ENCODE measurements at regions not wholly inside any gene's neighbourhood (a gene's known extent, or its start where the extent isn't known, plus 50 kb on each side); places are given as distances from the start of the nearest gene placed in this dataset.

DNA sequence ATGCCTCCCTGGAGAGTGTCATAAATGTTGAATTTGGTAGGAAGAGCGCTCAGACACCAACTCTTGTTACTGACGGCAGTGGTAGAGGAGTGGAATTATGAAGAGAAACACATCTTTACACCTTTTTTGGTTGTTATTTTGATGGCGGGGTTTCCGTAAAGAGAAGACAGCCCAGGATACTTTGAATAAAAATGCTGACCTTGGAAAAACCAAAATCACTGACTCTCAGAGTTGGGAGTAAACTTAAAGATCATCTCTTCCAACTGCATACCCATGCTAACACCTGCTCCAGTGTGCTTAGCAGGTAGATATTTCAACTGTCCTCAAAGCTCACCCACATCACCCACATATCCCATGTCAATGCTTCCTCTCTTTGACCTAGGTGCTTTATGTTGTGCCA lies 498.6 kb downstream of the LIG4 start:
- TF ChIP-seq, protein P1, sequence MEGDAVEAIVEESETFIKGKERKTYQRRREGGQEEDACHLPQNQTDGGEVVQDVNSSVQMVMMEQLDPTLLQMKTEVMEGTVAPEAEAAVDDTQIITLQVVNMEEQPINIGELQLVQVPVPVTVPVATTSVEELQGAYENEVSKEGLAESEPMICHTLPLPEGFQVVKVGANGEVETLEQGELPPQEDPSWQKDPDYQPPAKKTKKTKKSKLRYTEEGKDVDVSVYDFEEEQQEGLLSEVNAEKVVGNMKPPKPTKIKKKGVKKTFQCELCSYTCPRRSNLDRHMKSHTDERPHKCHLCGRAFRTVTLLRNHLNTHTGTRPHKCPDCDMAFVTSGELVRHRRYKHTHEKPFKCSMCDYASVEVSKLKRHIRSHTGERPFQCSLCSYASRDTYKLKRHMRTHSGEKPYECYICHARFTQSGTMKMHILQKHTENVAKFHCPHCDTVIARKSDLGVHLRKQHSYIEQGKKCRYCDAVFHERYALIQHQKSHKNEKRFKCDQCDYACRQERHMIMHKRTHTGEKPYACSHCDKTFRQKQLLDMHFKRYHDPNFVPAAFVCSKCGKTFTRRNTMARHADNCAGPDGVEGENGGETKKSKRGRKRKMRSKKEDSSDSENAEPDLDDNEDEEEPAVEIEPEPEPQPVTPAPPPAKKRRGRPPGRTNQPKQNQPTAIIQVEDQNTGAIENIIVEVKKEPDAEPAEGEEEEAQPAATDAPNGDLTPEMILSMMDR (conservative IDR thresholded peaks at IDR 0.05): no peak
- Mint-ChIP-seq H3K9me3 (no peaks in the 10 kb centered on the region), H3K27me3 (ENCODE audit: insufficient read depth) (no peaks in the 10 kb centered on the region), H3K4me3 (no peak overlapping the region), H3K36me3 (ENCODE audit: low read depth) (no peaks in the 10 kb centered on the region), H3K4me1 (peaks cover 51% of the 10 kb centered on the region), H3K27ac (no peak overlapping the region)
- no peak for DNase-seq
- Histone ChIP-seq H3K9ac (ENCODE audit: extremely low read depth, low read length, poor library complexity, severe bottlenecking) (no peak overlapping the region), H3K4me1 (ENCODE audit: control insufficient read depth, insufficient read depth, low read length) (peaks cover 21% of the 10 kb centered on the region), H3K4me3 (ENCODE audit: low read length) (peak overlapping the region; percentile 19), H3K27me3 (ENCODE audit: control insufficient read depth, insufficient read depth, low read length, poor library complexity, severe bottlenecking) (no peaks in the 10 kb centered on the region), H3K36me3 (ENCODE audit: control insufficient read depth, insufficient read depth, low read length) (no peaks in the 10 kb centered on the region), H3K27ac (ENCODE audit: low read depth, low read length) (no peak overlapping the region), H3K9me3 (ENCODE audit: control insufficient read depth, low read length) (no peaks in the 10 kb centered on the region)
- 82 to 96% methylated on average over 4 of the region's 4 CpGs for WGBS, 2 experiments (ENCODE audit: insufficient coverage in 1 of 2, insufficient read length in 1 of 2)

DNA sequence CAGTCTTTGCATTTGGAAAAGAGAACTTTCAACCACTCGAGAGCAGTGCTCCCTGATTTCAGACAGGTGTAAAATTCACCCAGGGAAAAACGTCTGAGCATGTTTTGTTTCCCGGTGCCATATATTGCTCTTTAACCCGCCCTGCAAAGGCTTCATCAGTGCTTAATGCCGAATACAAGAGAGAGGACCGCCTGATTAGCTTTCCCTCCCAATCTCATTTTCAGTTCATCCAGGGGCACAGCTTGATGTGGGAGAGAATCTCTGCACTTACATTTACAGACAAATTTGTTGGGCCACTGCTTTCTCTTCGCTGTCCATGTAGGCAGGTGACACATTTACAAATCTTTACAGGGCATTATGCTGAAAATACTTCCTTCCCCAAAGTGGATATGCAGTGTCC lies 499.1 kb downstream of the LIG4 start:
- peak; percentile 58 for DNase-seq
- Histone ChIP-seq H3K4me3 (ENCODE audit: low read length) (peak overlapping the region; percentile 19), H3K9me3 (ENCODE audit: control insufficient read depth, low read length) (no peaks in the 10 kb centered on the region), H3K27me3 (ENCODE audit: control insufficient read depth, insufficient read depth, low read length, poor library complexity, severe bottlenecking) (no peaks in the 10 kb centered on the region), H3K9ac (ENCODE audit: extremely low read depth, low read length, poor library complexity, severe bottlenecking) (no peak overlapping the region), H3K4me1 (ENCODE audit: control insufficient read depth, insufficient read depth, low read length) (peaks cover 17% of the 10 kb centered on the region), H3K36me3 (ENCODE audit: control insufficient read depth, insufficient read depth, low read length) (no peaks in the 10 kb centered on the region), H3K27ac (ENCODE audit: low read depth, low read length) (no peak overlapping the region)
- TF ChIP-seq, protein P1 (conservative IDR thresholded peaks at IDR 0.05): no peak
- H3K4me3 Mint-ChIP-seq: no peak overlapping the region
- H3K4me1 Mint-ChIP-seq: peaks cover 48% of the 10 kb centered on the region
- H3K27me3 Mint-ChIP-seq (ENCODE audit: insufficient read depth): no peaks in the 10 kb centered on the region
- no peak overlapping the region for H3K27ac Mint-ChIP-seq
- no peaks in the 10 kb centered on the region for H3K36me3 Mint-ChIP-seq (ENCODE audit: low read depth)
- H3K9me3 Mint-ChIP-seq: no peaks in the 10 kb centered on the region
- WGBS, 2 experiments (ENCODE audit: insufficient coverage in 1 of 2, insufficient read length in 1 of 2): 70 to 82% methylated on average over 7 of the region's 7 CpGs

DNA sequence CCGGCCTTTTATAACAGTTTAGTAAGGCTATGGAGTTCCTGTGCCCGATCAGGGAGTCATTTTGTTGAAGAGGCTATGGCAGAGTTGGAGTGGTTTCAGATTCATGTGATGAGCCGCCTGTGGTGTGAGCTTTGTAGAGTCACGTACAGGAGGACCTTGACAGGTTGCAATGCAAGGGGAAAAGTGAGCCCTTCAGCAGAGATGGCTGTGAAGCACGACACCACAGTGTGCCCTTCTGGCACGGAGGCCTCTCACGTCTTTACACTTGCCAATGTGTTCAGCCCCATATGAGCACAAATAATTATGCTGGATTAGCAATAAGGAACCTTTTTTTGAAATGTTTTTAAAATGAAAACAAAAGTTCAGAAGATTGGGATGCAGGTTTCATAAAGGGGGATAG lies 499.8 kb downstream of the LIG4 start:
- peaks cover 47% of the 10 kb centered on the region for H3K4me1 Mint-ChIP-seq
- Histone ChIP-seq H3K4me3 (ENCODE audit: low read length) (no peak overlapping the region), H3K27me3 (ENCODE audit: control insufficient read depth, insufficient read depth, low read length, poor library complexity, severe bottlenecking) (no peaks in the 10 kb centered on the region), H3K4me1 (ENCODE audit: control insufficient read depth, insufficient read depth, low read length) (peaks cover 17% of the 10 kb centered on the region), H3K27ac (ENCODE audit: low read depth, low read length) (no peak overlapping the region), H3K9me3 (ENCODE audit: control insufficient read depth, low read length) (no peaks in the 10 kb centered on the region), H3K9ac (ENCODE audit: extremely low read depth, low read length, poor library complexity, severe bottlenecking) (no peak overlapping the region), H3K36me3 (ENCODE audit: control insufficient read depth, insufficient read depth, low read length) (no peaks in the 10 kb centered on the region)
- no peaks in the 10 kb centered on the region for H3K36me3 Mint-ChIP-seq (ENCODE audit: low read depth)
- H3K4me3 Mint-ChIP-seq: no peak overlapping the region
- no peak overlapping the region for H3K27ac Mint-ChIP-seq
- DNase-seq: no peak
- TF ChIP-seq, protein P1 (conservative IDR thresholded peaks at IDR 0.05): no peak
- WGBS, 2 experiments (ENCODE audit: insufficient coverage in 1 of 2, insufficient read length in 1 of 2): 92 to 95% methylated on average over 5 to 7 of the region's 7 CpGs
- no peaks in the 10 kb centered on the region for H3K27me3 Mint-ChIP-seq (ENCODE audit: insufficient read depth)
- H3K9me3 Mint-ChIP-seq: no peaks in the 10 kb centered on the region
